Mucosa of gallbladder (tissue), 1 donor: ENCODE measurements at regions not wholly inside any gene's neighbourhood (a gene's known extent, or its start where the extent isn't known, plus 50 kb on each side); places are given as distances from the start of the nearest gene placed in this dataset.

Experiments used
- DNase-seq: peaks from one replicate; pipeline ENCODE4 v3.0.0-alpha.2; 2020; ENCODE audit warnings: low spot score
- donor health status: DM: no; HTN: no; CAD: no.

GRCh38 chr20:40168981-40169620 is 519.9 kb downstream of the MAFB start:
- DNase-seq = no peak

GRCh38 chr20:40161391-40161790 is 527.6 kb downstream of the MAFB start:
- no peak for DNase-seq

GRCh38 chr20:40160097-40160550 is 528.9 kb downstream of the MAFB start:
- peak; percentile 35 for DNase-seq

- no peak for DNase-seq
These were observed 529.8 kb downstream of the MAFB start for GRCh38 chr20:40159276-40159675.

GRCh38 chr20:40156600-40157317 is 532.3 kb downstream of the MAFB start:
- no peak for DNase-seq

GRCh38 chr20:40154514-40154913 is 534.5 kb downstream of the MAFB start:
- no peak for DNase-seq

GRCh38 chr20:40148886-40149285 is 540.1 kb downstream of the MAFB start:
- no peak for DNase-seq

- DNase-seq = no peak
These were observed 543.0 kb downstream of the MAFB start for GRCh38 chr20:40146071-40146470.

- no peak for DNase-seq
These were observed 544.5 kb downstream of the MAFB start for GRCh38 chr20:40144581-40144980.

GRCh38 chr20:40134176-40134575 is 554.9 kb downstream of the MAFB start:
- no peak for DNase-seq

- no peak for DNase-seq
These were observed 568.2 kb downstream of the MAFB start for GRCh38 chr20:40120827-40121226.

GRCh38 chr20:40111282-40111681 is 577.8 kb downstream of the MAFB start:
- no peak for DNase-seq

GRCh38 chr20:40110311-40110831 is 578.7 kb downstream of the MAFB start:
- DNase-seq = no peak

GRCh38 chr20:40109136-40109535 is 579.9 kb downstream of the MAFB start:
- no peak for DNase-seq

GRCh38 chr20:40108321-40108720 is 580.7 kb downstream of the MAFB start:
- no peak for DNase-seq

GRCh38 chr20:40104959-40105358 is 584.1 kb downstream of the MAFB start:
- DNase-seq = no peak

- DNase-seq = no peak
These were observed 585.6 kb downstream of the MAFB start for GRCh38 chr20:40103420-40103819.

- DNase-seq = no peak
These were observed 587.5 kb downstream of the MAFB start for GRCh38 chr20:40101560-40101959.

- no peak for DNase-seq
These were observed 588.8 kb downstream of the MAFB start for GRCh38 chr20:40100261-40100660.

GRCh38 chr20:40090236-40090635 is 598.8 kb downstream of the MAFB start:
- DNase-seq = no peak

GRCh38 chr20:40087496-40087895 is 601.5 kb downstream of the MAFB start:
- DNase-seq = no peak

GRCh38 chr20:40085513-40085912 is 603.5 kb downstream of the MAFB start:
- DNase-seq = no peak

- no peak for DNase-seq
These were observed 606.6 kb downstream of the MAFB start for GRCh38 chr20:40082436-40082835.
